Kidney epithelial cell (primary cell): ENCODE measurements at regions not wholly inside any gene's neighbourhood (a gene's known extent, or its start where the extent isn't known, plus 50 kb on each side); places are given as distances from the start of the nearest gene placed in this dataset.

Experiments
- DNase-seq: peaks from one replicate; pipeline ENCODE4 v3.0.0-alpha.2; 2010; ENCODE audit warnings: low read depth
- H3K27me3 ChIP-seq: 2 replicates; pipeline ENCODE4 v1.6.0; 2011; ENCODE audit warnings: low read length; ENCODE audit not compliant: control insufficient read depth, insufficient read depth
- H3K36me3 ChIP-seq: 2 replicates; pipeline ENCODE4 v1.5.1; 2011; ENCODE audit warnings: low read length; ENCODE audit not compliant: control insufficient read depth, insufficient read depth
- H3K4me3 ChIP-seq: 2 replicates; pipeline ENCODE4 v1.5.1; 2011; ENCODE audit warnings: low read depth, mild to moderate bottlenecking, control low read depth, low read length
- TF ChIP-seq, protein P1 (sequence below): IDR thresholded peaks from 2 replicates; pipeline ENCODE4 v1.5.1; 2011; ENCODE audit warnings: mild to moderate bottlenecking, moderate library complexity, low read length, control low read depth, inconsistent platforms; ENCODE audit not compliant: insufficient read depth, poor library complexity, severe bottlenecking

DNA sequence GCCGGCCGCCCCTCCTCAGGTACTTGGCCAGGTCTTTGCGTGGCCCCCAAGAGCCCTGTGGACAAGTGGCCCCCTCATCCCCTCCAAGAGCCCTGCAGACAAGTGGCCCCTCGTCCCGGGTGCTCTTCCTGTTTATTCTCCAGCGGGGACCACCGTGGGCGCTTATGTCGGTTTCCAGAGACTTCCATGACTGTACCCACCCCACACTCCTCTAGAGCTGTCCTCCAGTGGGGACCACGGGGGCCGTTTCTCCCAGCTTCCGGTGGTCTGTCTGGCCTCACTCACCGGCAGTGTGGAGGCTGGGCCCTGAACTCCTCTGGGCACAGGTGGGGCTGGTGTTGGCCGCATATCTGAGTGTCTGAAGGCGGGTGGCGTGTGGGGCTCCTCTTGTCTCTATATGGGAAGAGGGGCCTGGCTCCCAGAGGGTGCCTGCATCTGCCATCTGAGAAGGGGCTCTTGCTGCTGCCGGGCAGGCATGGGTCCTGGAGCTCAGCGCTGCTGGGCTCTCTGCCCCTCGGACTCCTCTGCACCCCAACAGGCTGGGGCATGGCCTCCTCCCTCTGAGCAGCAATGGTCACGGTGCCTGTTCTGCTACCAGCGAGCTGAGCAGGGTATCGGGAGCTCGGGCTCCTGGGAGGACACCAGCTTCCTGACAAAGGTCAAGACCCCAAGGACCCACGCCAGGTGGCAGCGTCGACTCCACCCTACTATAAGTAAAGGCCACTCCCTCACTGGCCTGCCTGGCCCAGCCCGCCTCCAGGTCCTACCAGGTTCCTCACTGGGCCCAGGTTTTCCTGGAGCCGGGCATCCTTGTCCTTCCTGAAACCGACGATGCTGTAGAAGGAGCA is 1264.3 kb downstream of the BRD1 start:
- no peak for DNase-seq
- Histone ChIP-seq H3K4me3 (no peak overlapping the region), H3K27me3 (no peaks in the 10 kb centered on the region), H3K36me3 (no peaks in the 10 kb centered on the region)
- TF ChIP-seq, protein P1, sequence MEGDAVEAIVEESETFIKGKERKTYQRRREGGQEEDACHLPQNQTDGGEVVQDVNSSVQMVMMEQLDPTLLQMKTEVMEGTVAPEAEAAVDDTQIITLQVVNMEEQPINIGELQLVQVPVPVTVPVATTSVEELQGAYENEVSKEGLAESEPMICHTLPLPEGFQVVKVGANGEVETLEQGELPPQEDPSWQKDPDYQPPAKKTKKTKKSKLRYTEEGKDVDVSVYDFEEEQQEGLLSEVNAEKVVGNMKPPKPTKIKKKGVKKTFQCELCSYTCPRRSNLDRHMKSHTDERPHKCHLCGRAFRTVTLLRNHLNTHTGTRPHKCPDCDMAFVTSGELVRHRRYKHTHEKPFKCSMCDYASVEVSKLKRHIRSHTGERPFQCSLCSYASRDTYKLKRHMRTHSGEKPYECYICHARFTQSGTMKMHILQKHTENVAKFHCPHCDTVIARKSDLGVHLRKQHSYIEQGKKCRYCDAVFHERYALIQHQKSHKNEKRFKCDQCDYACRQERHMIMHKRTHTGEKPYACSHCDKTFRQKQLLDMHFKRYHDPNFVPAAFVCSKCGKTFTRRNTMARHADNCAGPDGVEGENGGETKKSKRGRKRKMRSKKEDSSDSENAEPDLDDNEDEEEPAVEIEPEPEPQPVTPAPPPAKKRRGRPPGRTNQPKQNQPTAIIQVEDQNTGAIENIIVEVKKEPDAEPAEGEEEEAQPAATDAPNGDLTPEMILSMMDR = no peak

DNA sequence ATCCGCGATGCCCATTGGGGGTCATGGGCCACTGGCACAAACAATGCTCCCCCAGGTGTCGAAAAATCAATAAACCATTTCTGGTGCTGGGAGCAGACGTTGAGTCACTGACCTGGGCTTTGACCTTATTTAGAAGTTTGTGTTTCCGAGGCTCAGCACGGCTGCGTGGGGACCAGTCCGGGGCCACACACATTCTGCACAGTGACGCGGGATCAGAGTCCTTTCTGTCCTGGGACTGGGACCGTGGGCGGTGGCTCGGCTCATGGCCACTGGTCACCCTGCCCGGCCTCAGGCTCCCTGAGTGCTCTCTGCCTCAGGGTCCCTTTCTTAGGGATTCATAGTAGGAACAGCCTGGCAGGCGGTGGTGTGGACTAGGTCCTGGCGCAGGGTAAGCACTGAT is 1266.0 kb downstream of the BRD1 start:
- Histone ChIP-seq H3K36me3 (no peaks in the 10 kb centered on the region), H3K4me3 (no peak overlapping the region), H3K27me3 (no peaks in the 10 kb centered on the region)
- TF ChIP-seq, protein P1 = no peak
- no peak for DNase-seq

DNA sequence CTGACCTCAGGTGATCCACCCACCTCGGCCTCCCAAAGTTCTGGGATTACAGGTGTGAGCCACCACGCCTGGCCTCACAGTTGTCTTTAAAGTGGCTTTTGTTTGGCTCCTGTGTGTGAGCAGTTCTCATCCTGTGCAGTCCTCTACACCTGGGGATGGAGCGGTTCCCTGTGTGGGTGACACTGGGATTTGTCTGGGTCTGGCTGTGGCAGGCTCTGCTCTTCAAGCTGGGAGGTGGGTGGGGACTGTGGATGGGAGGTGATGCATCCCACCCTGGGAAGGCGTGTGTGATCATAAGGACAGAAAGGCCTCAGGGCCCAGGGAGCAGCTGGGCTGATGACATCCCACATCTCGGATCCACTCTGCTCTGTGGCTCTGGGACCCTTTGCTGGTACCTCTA is 1266.8 kb downstream of the BRD1 start:
- DNase-seq = no peak
- TF ChIP-seq, protein P1 = no peak
- no peaks in the 10 kb centered on the region for H3K27me3 ChIP-seq
- H3K36me3 ChIP-seq = no peaks in the 10 kb centered on the region
- no peak overlapping the region for H3K4me3 ChIP-seq

DNA sequence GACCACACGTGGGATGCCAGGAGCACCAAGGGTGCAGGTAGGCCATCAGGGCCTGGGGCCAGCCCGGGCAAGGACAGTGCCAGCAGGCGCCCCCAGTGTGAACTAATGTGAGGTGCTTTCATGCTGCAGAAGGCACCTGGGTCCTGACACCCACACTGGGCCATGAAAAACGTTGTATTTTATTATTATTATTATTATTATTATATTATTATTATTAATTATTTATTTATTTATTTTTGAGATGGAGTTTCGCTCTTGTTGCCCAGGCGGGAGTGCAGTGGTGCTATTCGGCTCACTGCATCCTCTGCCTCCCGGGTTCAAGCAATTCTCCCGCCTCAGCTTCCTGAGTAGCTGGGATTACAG is 1267.3 kb downstream of the BRD1 start:
- no peaks in the 10 kb centered on the region for H3K36me3 ChIP-seq
- DNase-seq = no peak
- H3K4me3 ChIP-seq = no peak overlapping the region
- H3K27me3 ChIP-seq = no peaks in the 10 kb centered on the region
- TF ChIP-seq, protein P1 = no peak

DNA sequence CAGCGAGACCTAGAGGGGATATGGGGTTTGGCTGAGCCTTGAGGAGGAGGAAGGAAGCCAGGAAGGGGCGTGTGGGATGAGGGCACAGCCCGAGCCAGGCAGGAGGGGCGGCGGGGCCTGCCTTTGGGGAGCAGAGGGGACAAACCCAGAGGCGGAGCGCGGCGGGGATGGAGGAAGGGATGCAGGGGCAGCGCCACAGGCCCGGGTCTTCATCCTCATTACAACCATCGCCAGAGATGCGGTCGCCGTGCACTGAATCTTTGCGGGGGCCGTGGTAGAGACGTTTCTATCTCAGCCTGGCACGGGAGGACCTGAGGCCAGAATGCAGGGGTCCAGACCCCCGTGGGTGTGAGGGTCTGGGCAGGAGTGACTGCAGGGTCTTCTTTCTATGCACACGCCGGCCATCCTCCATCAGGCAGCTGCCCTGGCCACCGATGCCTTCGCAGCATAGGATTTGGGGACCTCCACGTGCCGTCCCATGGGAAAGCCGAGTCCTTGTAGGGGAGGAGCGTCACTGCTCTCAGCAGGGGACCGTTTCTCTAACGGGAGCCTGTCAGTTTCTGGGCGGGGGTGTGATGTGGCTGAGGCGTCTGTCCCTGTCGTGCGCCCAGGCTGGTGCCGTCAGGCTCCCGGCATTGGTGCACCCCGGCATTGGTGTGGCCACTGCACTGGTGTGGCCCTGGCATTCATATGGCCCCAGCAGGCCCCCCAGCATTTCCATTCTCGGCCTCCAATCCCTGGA is 1267.9 kb downstream of the BRD1 start:
- Histone ChIP-seq H3K27me3 (no peaks in the 10 kb centered on the region), H3K4me3 (no peak overlapping the region), H3K36me3 (no peaks in the 10 kb centered on the region)
- DNase-seq = no peak
- TF ChIP-seq, protein P1 = no peak
